ENCODE measurements at regions not wholly inside any gene's neighbourhood (a gene's known extent, or its start where the extent isn't known, plus 50 kb on each side); places are given as distances from the start of the nearest gene placed in this dataset.

DNA sequence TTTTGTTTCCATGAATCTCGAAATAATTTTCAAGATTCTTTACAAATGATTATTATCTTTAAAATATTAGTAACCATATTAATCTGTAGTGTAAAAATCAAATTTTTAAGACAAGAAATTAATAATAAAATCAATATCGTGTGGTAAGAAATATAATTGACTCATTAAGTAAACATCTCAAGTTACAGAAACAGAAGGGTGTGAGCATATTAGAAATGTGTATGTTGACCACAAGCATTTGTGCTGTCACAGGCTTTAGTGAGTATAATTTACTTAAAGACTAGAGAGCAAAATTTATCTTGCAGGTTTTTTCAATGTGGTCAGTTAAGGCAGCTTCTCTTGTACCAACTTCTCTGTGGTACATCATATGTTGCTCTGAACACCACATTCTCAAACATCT, 566.5 kb upstream of the IRAK1BP1 start:
- Histone ChIP-seq H3K36me3 (ENCODE audit: control insufficient read depth, insufficient read depth, low read length) (no peaks in the 10 kb centered on the region), H3K4me1 (ENCODE audit: control insufficient read depth, insufficient read depth, low read length) (no peaks in the 10 kb centered on the region), H3K9me3 (ENCODE audit: control insufficient read depth, insufficient read depth, low read depth, low read length) (no peaks in the 10 kb centered on the region), H3K27ac (ENCODE audit: low read length) (no peak overlapping the region), H3K4me3 (ENCODE audit: low read depth in 2 of 2, low read length in 2 of 2) (no peak overlapping the region), H3K27me3 (ENCODE audit: control insufficient read depth, insufficient read depth, low read length) (no peaks in the 10 kb centered on the region)
- ChIA-PET POLR2A (no interaction called here), CTCF (no interaction called here)
- in situ Hi-C loops (cut with HindIII; ENCODE audit: low pct_unique_long_range_greater_than_20kb, low sequenced_read_pairs) = no loop called here
- ATAC-seq (no peak), DNase-seq (ENCODE audit: low read depth, low spot score) (no peak)
- TF ChIP-seq TCF7L2 (IDR thresholded peaks at IDR 0.05; ENCODE audit: low read depth, low read length) (no peak), POLR2AphosphoS5 (IDR thresholded peaks at IDR 0.05; ENCODE audit: low read depth, low read length) (no peak), SIN3A (IDR thresholded peaks at IDR 0.05; ENCODE audit: borderline replicate concordance, insufficient read depth, low read depth, low read length) (no peak), CTCF (IDR thresholded peaks at IDR 0.05) (no peak), REST (IDR thresholded peaks at IDR 0.05; ENCODE audit: insufficient read depth in 1 of 2, low read depth in 2 of 2, low read length in 1 of 2) (no peak)
- intact Hi-C loops (cut with micrococcal nuclease; ENCODE audit: unreplicated experiment) = no loop called here
- no TSS peak for BruUV-seq (replicated peaks)

GRCh38 chr6:78302411-78302810, 564.9 kb upstream of the IRAK1BP1 start:
- in situ Hi-C loops (cut with HindIII; ENCODE audit: low pct_unique_long_range_greater_than_20kb, low sequenced_read_pairs) = no loop called here
- ATAC-seq = no peak
- intact Hi-C loops (cut with micrococcal nuclease; ENCODE audit: unreplicated experiment) = no loop called here
- H3K27ac ChIP-seq (ENCODE audit: low read length) = no peak overlapping the region
- no peaks in the 10 kb centered on the region for H3K27me3 ChIP-seq (ENCODE audit: control insufficient read depth, insufficient read depth, low read length)
- DNase-seq (ENCODE audit: low read depth, low spot score) = no peak
- no peaks in the 10 kb centered on the region for H3K4me1 ChIP-seq (ENCODE audit: control insufficient read depth, insufficient read depth, low read length)
- ChIA-PET POLR2A (no interaction called here), CTCF (no interaction called here)
- H3K4me3 ChIP-seq (ENCODE audit: low read depth in 2 of 2, low read length in 2 of 2) = no peak overlapping the region
- TF ChIP-seq REST (IDR thresholded peaks at IDR 0.05; ENCODE audit: insufficient read depth in 1 of 2, low read depth in 2 of 2, low read length in 1 of 2) (no peak), TCF7L2 (IDR thresholded peaks at IDR 0.05; ENCODE audit: low read depth, low read length) (no peak), SIN3A (IDR thresholded peaks at IDR 0.05; ENCODE audit: borderline replicate concordance, insufficient read depth, low read depth, low read length) (no peak), CTCF (IDR thresholded peaks at IDR 0.05) (no peak), POLR2AphosphoS5 (IDR thresholded peaks at IDR 0.05; ENCODE audit: low read depth, low read length) (no peak)
- H3K9me3 ChIP-seq (ENCODE audit: control insufficient read depth, insufficient read depth, low read depth, low read length) = no peaks in the 10 kb centered on the region
- H3K36me3 ChIP-seq (ENCODE audit: control insufficient read depth, insufficient read depth, low read length) = no peaks in the 10 kb centered on the region
- BruUV-seq (replicated peaks) = no TSS peak

All from Panc1 (cell line).